IPS DF 4.7 (cell line): ENCODE measurements at regions not wholly inside any gene's neighbourhood (a gene's known extent, or its start where the extent isn't known, plus 50 kb on each side); places are given as distances from the start of the nearest gene placed in this dataset.

Experiments
- DNase-seq: peaks from one replicate; pipeline ENCODE4 v3.0.0-alpha.2; 2013; ENCODE audit warnings: low spot score; ENCODE audit errors: extremely low read depth

DNA sequence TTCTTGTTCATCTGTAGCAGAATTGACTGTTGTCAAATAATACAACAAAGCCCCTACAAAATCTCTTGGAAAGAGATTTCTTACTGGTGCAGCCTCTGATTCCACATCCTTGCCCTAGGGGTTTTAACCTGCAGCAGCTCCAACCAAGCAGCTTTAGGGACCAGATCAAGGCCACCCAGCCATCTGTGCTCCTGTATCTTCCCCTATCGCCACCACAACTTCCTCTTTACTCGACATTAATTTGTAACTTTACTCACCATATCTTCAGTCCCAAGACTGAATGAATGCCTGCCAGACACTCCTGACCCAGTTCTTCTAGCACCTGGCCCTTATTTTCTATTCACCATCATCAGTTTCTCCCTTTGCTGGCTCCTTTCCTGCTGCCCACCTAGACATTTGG, 156.6 kb upstream of the IL12A start:
- DNase-seq = no peak

DNA sequence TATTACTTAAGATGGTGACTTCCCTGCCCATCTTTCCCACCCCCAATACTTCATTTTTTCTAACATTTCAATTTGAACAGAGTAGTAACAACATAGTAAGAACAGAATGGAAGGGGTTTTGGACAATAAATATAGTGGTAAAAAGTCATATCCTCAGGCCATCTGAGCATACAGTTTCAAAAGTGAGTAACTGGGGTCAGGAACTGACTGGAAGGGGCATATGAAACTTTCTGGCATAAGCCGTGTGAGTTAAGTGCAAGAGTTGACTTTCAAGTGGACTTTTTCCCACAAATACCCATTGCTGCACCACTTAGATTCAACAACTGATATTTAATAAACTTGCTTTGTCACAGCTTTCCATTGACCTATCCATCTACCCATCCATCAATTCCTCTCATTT, 153.5 kb upstream of the IL12A start:
- no peak for DNase-seq

DNA sequence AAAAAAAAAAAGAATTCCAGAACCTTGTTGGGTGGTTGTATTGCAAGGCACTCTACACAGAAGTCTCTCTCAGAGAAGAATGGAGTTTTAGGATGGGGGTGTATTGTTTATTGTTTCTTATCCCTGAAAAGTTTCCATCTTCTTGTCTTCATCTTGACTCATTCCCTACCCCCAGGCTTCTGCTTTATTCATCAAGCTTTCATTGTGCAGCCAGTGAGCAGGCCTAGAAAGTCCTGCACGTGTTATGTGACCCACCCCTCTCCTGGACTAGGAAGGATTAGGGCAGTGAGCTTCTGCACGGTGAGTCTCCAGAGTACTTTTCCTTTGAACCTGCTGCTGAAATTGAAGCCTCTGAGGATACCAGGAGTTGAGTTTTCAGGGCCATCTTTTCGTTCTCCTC, 150.9 kb upstream of the IL12A start:
- DNase-seq = no peak

DNA sequence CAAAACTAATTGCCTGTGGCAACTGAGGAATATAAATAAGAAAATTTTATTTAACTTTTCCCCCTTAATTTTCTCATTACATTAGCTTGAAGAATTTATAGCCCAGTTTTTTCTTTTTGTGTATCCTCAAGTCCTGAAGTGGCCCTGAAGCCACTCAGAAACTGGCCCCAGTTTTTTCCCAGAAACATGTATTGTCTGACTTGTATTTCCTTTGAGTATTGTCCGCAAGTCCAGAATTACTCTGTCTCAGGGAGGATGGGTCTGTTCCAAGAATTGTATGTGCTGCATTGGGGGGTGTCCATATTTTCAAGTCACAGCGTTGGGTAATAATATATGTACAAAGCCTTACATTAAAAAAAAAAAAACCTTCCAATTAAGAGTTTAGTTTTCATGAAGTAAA, 149.7 kb upstream of the IL12A start:
- DNase-seq = no peak

DNA sequence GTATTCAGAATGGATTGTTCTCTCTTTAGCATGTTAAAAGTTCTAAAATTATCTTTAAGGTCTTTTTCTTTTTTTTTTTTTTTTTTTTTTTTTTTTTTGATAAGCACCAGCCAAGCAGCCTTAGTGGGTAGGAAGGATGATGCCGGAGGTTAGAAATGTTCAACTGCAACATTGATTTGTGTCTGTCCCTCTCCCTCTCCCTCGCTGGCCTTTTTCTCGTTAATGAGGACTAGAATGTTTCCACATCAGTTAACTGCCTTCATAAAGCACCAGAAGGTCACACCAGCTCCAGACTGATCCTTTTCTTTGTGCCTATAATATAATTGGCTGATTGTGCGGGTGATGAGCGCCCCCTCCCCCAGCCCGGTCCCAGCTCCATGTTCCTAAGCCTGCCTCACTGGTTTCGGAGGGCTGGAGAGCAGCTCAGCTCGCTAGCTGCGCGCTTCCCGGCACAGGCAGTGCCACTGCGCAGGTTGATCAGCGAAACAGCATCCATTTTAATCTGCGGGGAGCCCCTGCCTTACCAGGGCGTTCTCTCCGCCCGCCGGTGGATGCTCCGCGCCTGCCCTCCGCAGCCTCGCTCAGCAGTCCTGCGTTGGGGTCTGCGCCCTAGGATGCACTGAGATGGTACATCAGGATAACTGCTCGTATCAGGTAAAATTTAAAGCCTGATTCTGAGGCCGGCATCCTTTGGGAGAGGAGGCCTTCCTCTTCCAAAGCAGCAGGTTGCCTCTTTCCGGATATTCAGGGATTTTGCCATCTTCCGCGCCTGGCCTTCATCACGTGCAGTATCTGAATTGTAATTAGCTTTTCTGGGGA, 148.9 kb upstream of the IL12A start, which contains the start of gene SCHIP1:
Gene SCHIP1 (plus strand): TSS at position 301 of the 819 bp plus-strand sequence.
- DNase-seq = no peak

DNA sequence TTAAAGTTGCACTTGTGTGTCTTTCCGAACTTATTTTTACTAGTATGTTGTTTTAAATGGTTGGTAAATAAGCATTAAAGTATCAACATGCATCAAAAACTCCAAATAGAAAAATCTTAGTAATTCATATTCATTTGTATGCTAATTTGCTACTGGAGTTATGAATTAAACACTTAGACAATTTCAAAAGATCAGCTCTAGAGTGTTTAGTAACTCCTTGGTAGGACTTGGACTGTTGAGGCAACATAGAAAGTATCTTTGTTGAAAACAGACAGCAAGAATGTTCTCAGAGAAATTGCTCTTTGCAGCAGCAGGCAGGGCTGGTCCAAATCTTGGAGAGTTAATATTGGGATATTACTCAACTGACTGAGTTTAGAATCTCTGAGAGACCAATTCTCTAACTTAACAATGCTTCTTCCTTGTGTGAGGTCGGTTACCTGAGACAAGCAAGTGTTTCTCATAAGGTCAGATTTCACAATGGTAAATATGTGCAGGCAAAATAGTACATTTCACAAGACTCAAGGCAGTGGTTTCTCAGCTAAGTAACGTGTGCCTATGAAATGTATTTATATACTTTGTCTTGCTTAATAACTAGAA, 147.8 kb upstream of the IL12A start:
- no peak for DNase-seq

DNA sequence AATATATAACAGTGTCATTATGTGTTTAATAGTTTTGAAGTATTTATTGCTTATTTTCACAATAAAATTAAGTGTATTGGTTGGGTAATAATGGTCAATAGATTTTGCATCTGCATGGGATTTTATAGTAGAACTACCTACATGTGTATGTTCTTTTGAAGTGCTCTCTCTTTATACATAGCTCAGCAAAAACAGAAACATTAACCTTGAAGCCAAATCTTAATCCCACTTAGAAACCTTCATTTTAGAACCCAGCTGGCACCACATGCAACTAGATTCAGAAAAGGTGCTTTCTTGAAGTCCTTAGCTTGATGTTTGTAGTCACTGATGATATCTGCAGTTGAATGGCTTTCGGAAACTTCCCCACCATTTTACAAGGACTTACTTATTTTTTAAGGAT, 146.9 kb upstream of the IL12A start:
- no peak for DNase-seq

DNA sequence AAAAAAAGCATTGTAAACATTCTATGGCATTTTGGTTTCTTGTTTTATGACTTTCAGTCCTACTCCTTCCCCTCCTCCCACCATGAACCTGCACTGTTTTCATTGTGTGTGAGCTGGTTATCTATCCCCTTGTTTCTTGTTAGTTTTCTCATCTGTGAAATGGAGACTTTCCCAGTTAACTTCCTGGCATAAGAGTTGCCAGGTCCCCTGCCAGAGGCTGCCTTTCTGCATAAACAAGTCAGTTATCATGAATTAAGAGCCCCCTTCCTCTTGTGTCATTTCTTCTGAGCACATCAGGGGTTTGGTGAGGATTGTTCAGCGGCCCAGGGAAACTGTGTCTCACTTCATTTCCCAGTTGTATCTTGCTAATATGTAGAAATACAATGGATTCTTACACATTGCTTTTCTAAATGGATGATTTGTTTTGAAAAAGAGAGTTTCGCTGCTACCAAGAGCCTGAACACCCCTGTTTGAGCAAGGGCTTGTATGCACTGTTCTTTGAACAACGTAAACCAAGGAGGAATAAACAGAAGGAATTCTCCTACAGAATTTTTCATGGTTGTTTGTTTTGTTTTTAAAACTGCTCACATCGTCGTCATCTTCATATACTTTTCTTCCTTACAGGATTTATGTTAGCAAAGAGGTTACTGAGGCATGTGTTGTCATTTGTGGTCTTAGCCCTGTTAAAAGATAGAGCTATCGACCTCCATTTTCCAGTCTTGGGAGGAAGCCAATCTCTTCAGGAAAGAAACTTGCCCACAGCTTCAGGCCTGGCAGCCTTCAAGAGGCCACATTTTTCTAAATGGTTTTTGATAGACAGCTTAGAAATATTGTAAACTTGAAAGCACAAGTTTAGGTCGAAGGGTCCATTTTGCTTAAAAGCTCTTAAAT, 144.6 kb upstream of the IL12A start:
- no peak for DNase-seq

DNA sequence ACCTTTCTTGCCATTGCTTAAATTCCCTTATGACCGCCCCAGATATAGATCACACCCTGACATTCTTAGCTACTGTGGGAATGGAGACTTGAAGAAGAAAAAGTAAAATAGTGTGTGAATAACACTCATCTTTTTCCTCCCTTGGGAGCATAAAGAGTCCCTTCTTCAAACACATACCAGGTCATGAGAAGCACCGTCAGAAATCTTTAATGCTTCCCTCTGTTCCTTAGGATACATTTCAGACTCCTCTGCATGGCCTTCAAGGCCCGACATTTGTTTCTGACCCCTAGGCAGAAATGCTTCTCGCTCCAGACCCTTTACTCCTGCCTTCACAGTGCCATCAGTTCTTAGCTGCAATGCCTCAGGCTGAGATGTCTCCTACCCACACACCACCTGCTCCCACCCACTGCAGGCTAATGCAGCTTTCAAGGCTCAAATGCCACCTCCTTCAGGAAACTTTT, 143.8 kb upstream of the IL12A start:
- DNase-seq = no peak

DNA sequence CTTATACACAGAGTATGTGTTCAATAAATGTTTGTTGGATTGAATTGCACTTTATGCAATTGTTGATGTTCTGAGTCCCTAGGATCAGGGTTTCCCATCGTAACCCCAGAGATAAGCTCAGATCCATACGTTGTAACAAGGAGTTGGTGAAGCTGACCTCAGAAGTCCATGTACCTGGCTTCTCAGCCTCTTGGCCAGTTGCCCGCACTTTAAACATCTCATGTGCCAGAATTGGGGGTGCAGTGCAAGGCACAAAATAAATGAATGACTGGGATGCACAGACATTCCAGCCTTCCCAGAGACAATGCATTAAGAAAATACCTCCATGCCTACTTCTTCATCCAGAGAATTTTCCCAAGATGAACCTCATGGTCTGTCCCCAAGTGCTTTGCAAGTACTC, 142.9 kb upstream of the IL12A start:
- DNase-seq = no peak

DNA sequence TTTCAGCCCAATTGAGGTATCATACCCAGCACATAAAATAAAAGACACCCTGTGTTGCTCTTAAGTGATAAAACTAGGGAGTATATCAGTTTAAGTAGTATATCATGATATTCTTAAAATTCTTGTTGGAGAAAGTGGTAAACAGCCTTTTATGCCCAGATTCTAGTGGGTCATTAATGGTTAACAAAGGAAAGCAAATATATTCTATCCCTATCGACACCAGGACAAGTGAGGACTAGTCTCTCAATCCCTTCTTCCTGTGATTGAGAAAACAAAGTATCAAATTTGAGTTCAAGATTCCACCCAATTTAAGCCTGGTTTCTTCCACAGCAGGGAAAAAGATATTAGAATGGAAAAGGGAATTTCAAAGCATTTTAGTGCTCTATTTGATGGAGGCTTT, 142.4 kb upstream of the IL12A start:
- no peak for DNase-seq

DNA sequence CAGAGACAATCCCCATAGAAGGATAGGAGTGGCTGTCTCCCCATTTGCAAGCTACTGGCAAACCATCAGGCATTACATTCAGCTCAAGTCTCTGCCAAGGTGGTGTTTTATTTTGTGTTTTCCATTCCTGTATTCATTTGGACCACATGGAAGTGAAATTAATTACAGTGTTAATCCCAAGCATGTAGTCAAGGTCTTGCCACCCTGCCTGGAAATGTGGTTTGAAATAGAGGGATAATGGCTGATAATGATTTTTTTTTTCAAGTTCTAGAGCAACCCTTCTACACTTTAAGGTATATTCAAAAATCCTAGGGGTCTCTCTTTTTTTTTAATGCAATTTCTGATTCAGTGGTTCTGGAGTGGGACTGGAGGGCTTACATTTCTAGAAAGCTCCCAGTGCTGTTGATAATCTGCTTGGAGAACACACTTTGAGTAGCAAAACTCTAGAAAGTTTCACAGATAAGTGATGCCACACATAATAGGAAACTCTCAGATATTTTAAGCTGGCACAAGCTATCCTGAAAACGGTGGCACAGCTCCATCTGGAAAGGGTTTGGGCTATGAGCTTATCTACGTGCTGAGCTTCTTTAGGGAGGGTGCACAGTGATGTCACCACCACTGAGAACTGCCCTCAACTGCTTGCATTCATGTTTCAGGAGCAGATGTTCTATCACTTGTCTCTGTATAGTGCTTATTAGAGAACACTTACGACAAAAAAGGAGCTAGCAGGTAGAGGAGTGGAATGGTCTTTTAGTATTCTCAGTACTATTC, 140.1 kb upstream of the IL12A start:
- no peak for DNase-seq

DNA sequence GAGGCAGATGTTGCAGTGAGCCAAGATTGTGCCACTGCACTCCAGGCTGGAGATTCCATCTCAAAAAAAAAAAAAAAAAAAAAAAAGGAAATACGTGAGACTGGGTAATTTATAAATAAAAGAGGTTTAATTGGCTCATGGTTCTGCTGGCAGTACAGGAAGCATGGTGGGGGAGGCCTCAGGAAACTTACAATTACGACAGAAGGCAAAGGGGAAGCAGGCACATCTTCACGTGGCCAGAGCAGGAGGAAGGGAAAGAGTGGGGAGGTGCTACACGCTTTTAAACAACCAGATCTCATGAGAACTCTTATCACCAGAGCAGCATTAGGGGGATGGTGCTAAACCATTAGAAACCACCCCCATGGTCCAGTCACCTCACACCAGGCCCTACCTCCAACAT, 138.2 kb upstream of the IL12A start:
- no peak for DNase-seq

DNA sequence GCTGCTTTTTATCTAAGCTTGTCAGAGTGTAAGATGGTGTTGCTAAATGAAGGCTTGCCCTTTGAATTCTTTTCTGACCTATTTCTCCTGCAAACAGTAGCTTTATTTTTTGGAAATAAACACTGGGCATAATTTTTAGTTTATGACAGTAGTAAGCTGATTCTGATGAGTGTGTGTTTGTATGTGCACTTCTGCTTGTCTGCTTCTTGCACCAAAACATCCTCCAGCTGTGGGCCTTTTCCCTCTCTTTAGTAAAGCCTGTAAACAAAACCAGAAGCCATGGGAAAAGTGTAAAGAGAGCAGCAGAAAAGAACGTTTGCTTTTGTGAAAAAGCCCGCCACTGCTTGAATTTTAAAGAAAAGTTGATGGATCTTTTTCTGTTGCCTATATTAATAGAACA, 136.4 kb upstream of the IL12A start:
- no peak for DNase-seq

DNA sequence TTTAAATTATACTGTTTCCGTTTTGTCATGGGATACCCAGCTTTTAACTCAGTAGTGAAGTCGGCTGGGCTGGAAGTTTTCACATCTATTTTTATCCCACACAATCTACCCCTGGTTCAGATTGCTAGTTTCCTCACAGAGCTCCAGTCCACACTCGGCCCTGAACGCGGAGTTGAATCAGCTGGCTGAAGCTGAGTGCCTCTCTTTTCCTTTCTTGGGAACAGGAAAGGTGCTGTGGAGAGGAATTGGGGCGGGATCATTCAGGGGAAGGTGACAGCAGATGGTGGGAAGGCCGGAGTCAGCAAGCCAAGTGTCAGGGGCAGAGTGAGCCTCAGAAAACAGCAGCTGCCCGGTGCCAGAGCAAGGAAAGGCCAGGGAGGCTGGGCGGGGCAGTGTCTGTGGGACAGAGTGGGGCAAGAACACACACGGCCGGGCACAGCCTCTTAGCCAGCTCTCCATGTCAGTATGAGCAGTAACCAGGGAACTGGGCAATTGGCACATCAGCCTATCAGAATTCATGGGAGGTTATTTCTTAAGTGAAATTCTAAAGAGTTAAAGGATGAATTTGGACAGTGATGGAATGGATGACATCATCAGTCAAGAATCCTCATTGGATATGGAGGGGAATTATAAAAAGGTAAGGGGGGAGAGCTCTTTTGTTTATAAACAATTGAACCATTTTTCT, 135.7 kb upstream of the IL12A start:
- no peak for DNase-seq

DNA sequence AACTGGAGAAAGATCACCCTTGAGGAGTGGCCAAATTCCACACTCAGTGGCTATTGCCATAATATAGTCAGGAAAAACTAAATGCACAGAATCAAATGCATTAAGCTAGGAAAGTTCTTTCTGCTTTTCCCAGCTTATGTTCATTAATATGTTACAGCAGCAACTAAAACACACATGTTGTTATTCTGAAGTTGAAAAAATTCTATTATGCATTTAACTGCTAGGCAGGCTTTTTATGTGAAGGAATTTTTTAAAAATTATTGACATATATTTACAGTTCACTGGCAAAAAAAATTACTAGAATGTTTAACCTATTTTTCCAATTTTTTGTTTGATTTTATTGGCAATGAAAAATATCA, 135.2 kb upstream of the IL12A start:
- DNase-seq = no peak

DNA sequence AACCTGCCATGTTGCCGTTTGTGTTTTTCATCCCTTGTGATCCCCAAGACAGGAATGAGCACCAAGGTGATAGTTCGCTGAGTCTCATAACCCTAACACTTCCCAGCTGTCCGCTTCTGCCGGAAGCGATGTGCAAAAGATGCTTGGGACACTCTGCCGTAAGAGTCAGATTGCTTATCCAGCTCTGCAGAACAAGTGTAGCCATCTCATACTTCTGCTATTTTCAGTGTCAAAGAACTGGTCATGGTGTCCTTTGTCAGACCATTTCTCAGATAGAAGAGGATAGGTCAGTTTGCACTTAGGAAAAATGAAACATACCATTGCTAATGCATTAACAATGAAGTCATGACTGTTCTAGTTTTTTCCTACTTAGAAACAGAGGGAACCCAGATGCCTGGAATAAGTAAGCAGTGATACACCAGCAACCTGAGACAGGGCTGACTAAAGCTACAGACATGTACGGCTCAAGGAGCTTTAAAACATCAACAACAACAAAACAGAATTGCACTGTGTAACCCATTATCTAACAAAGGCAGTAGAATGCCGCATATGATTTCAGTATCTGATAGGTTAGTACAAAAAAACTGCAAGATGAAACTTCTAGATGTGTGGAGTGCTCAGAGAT, 134.0 kb upstream of the IL12A start:
- DNase-seq = no peak

DNA sequence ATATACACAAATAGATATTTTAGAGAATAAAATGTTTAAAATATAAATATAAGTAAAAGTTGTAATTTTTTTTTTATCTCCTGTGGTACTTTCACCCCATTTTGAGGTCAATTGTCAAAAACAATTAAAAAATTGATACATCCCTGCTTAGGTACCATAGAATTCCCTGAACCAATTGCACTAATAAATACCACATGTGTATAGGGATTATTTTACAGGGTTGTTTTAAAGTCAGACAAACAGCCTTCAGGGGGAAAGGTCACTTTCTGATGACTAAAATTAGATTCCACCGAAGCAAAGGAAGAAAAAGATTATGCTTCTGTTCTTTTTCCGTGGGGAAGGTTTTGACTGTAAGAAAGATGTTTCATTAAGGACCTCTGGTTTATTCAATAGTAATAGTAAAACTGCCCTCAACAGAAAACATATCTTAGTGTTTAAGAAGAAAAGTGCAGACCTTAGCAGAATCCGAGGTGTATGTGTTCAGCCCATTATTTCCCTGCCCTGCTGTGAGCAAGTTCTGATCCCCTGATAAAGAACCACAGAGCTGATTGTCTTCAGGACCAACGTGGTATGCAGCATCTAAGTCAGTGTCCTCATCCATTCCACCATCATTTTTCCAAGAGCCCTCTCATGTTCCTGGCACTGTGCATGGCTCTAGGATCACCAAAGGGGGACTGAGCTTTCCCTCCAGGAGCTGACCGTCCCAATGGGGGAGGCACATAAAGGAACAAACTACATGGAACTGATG, 132.9 kb upstream of the IL12A start:
- DNase-seq = no peak

DNA sequence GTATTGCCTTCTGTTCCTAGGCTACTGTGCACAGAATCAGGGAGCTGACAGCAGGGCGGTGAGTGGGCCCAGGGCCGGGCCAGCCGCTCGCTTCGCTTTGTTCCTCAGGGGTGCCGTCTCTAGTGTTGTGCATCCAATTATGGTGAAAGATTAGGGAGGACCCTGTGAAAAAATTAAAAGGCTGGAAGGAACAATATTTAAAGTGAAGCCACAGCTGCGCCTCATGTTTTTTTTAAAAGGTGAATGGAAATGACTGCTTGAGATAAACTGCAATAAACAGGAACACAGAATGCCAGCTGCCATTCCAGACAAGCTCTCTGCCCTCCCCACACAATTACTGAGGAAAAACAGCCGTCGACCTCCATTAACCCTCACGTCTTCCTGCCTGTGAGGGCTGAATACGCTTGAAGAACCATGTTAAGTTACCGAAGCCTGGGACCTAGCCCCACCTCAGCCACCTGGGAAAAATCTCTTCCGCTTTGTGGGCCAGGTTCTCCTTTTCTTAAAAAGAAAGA, 132.0 kb upstream of the IL12A start:
- no peak for DNase-seq
